ENCODE measurements at regions not wholly inside any gene's neighbourhood (a gene's known extent, or its start where the extent isn't known, plus 50 kb on each side); places are given as distances from the start of the nearest gene placed in this dataset.
"Not testable (repeated sequence)": the region's sequence is repeated elsewhere in the genome, so short reads cannot be mapped to it uniquely, and the experiment has no call there.

GRCh38 chr2:125684932-125685331, 971.0 kb upstream of the GYPC start:
- no peak for DNase-seq (ENCODE audit: low read depth in 2 of 2, low spot score in 1 of 2)

DNA sequence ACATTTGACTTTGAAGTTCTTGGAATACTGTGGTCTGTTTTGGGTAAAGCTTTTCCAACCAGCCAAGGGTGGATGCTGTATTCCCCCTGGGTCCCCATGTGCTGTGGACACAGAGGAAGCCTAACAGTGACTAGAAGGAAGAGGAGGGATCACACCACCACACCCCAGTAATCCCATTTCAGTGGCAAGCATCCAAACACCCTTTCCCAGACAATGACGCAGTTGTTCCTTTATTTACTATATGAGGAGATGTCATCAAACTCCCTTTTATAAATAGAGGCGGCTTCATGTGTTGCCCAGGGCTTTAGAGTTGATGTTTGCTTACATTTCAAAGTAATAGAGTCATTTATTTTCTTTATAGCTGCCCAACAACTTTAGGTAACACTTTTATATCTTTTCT, 959.4 kb upstream of the GYPC start:
- DNase-seq (ENCODE audit: low read depth in 2 of 2, low spot score in 1 of 2): no peak

DNA sequence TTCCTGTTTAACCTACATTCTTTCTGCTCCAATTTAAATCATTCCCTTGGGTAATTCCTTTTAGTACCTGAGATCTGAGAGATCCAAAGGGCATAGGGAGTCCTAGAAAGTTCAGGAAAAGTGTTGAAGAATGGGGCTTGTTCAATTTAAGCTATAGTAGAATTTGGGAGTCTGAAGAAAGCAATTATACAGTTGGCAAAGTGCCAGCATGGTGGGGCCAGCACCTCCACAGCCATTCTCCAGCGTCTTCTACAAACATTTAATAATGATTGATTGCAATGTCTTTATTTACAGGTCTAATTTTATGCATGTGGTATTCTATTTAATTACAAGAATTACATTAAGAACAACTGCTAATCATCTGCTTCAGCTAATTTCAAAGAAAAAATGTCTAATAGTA, 957.7 kb upstream of the GYPC start:
- no peak for DNase-seq (ENCODE audit: low read depth in 2 of 2, low spot score in 1 of 2)

GRCh38 chr2:125701070-125701469, 954.9 kb upstream of the GYPC start:
- DNase-seq (ENCODE audit: low read depth in 2 of 2, low spot score in 1 of 2): no peak

- DNase-seq (ENCODE audit: low read depth in 2 of 2, low spot score in 1 of 2): no peak
These were observed 948.3 kb upstream of the GYPC start for GRCh38 chr2:125707611-125708010.

GRCh38 chr2:125710561-125710960, 945.4 kb upstream of the GYPC start:
- DNase-seq (ENCODE audit: low read depth in 2 of 2, low spot score in 1 of 2): no peak

DNA sequence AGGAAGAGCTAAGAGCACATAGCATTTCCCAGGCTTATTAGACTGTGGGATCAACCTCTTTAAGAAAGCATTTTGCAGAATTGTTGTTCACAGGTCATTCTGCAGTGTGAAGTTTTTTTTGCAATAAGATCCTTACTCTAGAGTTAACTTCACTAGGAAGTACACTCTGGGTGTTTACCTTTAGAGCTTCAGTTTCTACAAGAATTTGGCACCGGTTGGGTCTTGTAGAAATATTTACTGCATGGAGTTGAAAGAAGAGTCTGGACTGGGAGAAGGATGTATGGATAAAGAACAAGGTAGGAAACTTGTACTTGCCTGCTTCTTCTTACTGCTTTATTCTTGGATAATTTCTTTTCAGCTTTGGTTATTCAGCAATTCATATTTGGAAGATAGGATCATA, 944.9 kb upstream of the GYPC start:
- DNase-seq (ENCODE audit: low read depth in 2 of 2, low spot score in 1 of 2): no peak

GRCh38 chr2:125713533-125713932, 942.4 kb upstream of the GYPC start:
- no peak for DNase-seq (ENCODE audit: low read depth in 2 of 2, low spot score in 1 of 2)

GRCh38 chr2:125721072-125721721, 934.8 kb upstream of the GYPC start:
- no peak for DNase-seq (ENCODE audit: low read depth in 2 of 2, low spot score in 1 of 2)

DNA sequence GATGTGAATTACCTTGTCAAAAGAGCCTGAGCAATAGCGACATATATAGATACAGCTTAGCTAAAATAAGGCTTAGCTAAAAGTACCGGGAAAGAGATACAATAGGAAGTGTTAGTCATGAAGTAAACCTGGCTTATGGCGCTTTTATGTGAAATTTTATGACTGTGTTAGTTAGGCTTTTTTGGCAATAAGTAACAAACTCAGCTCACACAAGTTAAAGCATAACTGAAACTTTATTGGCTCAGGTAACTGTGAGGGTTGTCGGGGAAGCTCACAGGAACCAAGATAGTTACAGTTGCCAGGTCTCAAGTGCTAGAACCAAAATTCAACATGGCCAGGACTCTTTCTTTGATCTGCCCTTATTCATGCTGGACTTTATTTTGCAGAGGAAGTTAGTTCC, 925.0 kb upstream of the GYPC start:
- no peak for DNase-seq (ENCODE audit: low read depth in 2 of 2, low spot score in 1 of 2)

- no peak for DNase-seq (ENCODE audit: low read depth in 2 of 2, low spot score in 1 of 2)
These were observed 919.7 kb upstream of the GYPC start for GRCh38 chr2:125736306-125736705.

DNA sequence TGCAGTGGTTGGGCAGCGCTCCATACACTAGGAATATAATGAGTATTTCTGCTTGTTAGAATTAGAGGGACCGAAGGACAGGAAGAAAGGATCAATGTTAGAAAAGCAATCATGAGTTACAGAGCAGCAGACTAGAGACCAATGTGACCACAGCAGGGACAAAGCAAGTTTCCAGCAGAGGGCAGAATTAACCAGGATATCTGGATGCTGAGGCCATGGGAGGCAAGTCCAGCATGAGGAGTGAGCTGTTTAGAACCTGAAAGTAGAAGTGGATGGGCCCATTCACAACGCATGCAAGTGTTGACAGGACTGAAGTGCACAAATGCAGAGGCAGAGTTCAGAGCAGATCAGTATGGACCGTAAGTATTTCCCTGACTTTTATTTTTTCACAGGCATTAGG, 910.4 kb upstream of the GYPC start:
- DNase-seq (ENCODE audit: low read depth in 2 of 2, low spot score in 1 of 2): no peak

DNA sequence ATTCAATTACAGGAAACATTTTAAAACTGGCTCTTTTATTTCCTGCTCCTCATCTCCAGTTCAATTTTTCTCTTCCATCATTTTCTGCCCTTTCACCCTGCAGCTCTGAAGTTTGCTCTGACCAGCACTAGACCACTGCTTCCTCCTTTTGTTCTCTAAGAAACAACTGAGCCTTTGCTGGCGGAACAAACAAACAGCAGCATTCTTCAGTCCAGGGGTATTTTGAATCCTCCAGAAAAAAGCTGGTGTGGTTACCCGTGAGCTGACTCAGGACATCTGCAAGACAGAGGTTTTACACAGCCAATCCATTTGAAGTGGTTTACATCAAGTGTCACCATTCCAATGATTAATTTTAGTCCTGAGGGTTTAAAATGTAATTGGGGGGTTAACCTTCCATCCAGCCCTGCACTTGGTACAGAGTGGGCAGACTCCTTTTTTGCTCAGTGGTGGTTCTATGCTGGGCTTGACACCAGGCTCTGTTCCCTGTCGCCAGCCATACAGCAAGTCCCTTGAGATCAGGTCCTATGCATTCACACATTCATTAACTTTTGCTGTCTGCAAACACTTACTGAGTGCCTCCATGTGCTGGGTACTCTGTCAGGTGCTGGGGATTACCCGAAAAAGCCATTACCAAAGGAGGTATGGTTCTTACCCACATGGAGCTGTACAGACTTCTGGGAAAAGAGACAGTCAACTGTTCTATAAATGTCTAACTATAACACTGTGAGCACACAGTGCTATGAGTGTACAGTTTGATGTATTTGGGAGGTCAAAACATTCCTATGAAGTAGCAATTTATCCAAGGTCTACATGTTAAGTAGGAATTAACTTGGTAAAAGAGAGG, 909.4 kb upstream of the GYPC start:
- no peak for DNase-seq (ENCODE audit: low read depth in 2 of 2, low spot score in 1 of 2)

DNA sequence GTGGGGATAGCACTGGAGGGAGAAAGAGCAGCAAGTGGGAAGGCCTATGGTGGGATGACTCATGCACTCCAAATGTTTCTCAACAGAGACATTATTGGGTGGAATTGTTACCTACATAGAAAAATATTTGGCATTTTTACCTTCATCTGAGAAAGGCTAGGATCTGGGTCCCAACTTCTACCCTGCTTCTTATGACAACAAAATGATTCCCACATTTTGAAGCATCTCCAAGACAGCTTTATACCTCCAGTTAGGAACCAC, 908.9 kb upstream of the GYPC start:
- DNase-seq (ENCODE audit: low read depth in 2 of 2, low spot score in 1 of 2): no peak

- no peak for DNase-seq (ENCODE audit: low read depth in 2 of 2, low spot score in 1 of 2)
These were observed 899.5 kb upstream of the GYPC start for GRCh38 chr2:125756431-125756830.

DNA sequence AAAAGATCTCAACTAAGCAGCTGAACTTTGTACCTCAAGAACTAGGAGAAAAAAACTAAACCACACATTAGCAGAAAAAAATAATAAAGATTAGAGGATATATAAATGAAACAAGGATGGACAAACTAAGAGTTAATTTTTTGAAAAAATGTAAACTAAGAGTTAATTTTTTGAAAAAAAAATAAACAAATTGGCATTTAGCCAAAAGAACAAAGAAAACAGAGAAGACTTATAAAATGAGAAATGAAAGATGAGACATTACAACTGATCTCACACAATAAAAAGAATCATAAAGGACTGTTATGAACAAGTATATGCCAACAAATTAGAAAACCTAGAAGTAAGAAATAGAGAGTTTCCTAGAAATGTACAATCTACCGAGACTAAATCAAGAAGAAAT, 859.2 kb upstream of the GYPC start:
- DNase-seq (ENCODE audit: low read depth in 2 of 2, low spot score in 1 of 2): no peak

DNA sequence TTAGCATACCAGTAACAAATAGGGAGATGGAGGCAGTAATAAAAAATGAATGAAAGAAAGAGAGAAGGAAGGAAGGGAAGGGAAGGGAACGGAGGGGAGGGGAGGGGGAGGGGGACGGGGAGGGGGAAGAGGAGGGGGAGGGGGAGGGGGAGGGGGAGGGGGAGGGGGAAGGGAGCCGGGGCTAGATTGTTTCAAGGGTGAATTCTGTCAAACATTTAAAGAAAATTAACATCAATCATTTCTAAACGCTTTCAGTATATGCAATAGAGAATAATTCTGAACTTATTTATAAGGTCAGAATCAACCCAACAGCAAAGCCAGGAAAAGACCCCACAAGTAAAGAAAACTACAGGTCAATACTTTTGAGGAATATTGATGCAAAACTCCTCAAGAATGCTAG, 858.8 kb upstream of the GYPC start:
- DNase-seq (ENCODE audit: low read depth in 2 of 2, low spot score in 1 of 2): no peak

GRCh38 chr2:125822746-125823145, 833.2 kb upstream of the GYPC start:
- DNase-seq (ENCODE audit: low read depth in 2 of 2, low spot score in 1 of 2): no peak

- DNase-seq (ENCODE audit: low read depth in 2 of 2, low spot score in 1 of 2): not testable (repeated sequence)
These were observed 830.2 kb upstream of the GYPC start for GRCh38 chr2:125825781-125826180.

GRCh38 chr2:125837128-125837527, 818.8 kb upstream of the GYPC start:
- DNase-seq (ENCODE audit: low read depth in 2 of 2, low spot score in 1 of 2): no peak

DNA sequence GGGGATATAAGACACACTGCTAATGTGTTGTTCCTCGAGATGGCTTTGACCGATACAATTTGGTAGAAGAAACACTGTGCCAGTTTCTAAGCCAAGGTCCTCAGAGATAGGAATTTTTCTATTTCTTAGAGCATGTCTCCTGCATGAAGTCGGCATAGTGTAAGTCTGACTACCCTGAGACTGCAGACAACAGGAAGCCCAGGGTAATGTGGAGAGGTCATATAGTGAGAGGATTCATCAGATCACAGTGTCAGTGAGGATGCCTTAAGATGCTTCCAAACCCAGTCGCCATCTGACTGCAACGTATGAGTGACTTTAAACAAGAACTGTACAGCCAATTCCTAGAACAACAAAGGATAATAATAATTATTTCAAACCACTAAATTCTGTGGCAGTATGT, 818.3 kb upstream of the GYPC start:
- DNase-seq (ENCODE audit: low read depth in 2 of 2, low spot score in 1 of 2): no peak

DNA sequence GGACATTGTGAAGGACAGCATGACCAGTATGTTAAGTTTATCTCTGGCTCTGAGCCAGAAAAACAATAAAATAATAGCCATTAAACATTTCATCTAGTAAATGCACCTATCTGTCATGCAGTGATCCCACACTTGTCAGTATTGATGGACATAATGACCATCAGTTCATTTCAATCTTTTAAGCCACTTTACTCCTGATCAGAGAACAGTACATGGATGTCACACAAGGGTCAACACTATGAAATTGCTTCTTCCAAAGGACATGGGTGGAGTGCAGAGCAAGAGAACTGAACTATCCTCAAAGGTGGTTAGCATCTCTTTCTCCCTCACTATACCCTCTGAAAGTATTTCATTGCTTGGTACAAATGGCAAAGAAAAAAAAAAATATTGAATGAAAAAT, 816.0 kb upstream of the GYPC start:
- DNase-seq (ENCODE audit: low read depth in 2 of 2, low spot score in 1 of 2): no peak

GRCh38 chr2:125842041-125842440, 813.9 kb upstream of the GYPC start:
- DNase-seq (ENCODE audit: low read depth in 2 of 2, low spot score in 1 of 2): no peak
